Ovary (tissue), 3 donors: ENCODE measurements at regions not wholly inside any gene's neighbourhood (a gene's known extent, or its start where the extent isn't known, plus 50 kb on each side); places are given as distances from the start of the nearest gene placed in this dataset.

Source experiments
- EP300 ChIP-seq: sonication (generic); formaldehyde crosslinking; IDR thresholded peaks from one replicate; pipeline ENCODE4 v1.6.1; 2017; ENCODE audit warnings: antibody characterized with exemption
- POLR2A ChIP-seq: fragments of 450-650 bp; IDR thresholded peaks from one replicate; pipeline ENCODE4 v1.6.1; 2017; ENCODE audit warnings: antibody characterized with exemption, mild to moderate bottlenecking, moderate library complexity
- TF ChIP-seq, protein P1 (sequence below), 3 donors: fragments of 450-650 bp in 2 of 3; fragments of 200-600 bp in 1 of 3; IDR thresholded peaks; one replicate each; pipeline versions ENCODE4 v1.5.1 to v1.8.0; 2016 to 2022; ENCODE audit warnings: antibody characterized with exemption in 3 of 3, mild to moderate bottlenecking in 1 of 3
- donor health status: DM: no; HTN: no; CAD: no.

DNA sequence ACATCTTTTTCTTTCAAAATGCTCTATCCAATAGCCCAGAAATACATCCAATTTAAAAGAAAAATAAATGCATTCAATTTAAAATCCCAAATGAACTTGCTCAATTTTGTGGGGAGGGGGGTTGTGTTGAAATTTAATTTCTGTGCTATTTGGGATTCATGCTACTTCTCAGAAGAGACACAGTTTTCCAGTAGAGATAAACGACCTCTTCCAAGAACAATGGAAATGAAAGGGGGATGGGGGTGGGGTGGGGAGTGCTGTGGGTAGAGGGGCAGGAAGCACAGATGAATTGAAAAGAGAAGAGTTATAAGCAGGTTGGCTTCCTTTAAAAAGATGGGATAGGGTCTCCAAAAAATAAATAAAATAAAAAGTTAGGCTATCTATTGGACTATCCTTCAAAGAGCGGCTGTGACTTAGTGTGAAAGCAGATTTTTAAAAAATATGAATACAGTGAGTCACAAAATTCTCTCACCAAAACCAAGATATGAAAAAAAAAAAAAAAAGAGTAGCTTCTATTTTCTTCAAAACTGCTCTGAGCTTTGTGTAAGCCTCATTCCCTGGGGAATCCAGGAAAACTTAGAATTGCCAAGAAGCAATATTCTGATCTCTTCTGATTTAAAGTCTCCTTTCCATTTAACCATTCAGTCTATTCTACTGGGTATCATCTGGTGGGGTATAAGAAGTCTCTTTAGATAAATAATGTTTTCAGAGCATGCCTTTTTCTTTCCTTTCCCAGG is 324.3 kb downstream of the PTTG2 start:
- TF ChIP-seq, protein P1, sequence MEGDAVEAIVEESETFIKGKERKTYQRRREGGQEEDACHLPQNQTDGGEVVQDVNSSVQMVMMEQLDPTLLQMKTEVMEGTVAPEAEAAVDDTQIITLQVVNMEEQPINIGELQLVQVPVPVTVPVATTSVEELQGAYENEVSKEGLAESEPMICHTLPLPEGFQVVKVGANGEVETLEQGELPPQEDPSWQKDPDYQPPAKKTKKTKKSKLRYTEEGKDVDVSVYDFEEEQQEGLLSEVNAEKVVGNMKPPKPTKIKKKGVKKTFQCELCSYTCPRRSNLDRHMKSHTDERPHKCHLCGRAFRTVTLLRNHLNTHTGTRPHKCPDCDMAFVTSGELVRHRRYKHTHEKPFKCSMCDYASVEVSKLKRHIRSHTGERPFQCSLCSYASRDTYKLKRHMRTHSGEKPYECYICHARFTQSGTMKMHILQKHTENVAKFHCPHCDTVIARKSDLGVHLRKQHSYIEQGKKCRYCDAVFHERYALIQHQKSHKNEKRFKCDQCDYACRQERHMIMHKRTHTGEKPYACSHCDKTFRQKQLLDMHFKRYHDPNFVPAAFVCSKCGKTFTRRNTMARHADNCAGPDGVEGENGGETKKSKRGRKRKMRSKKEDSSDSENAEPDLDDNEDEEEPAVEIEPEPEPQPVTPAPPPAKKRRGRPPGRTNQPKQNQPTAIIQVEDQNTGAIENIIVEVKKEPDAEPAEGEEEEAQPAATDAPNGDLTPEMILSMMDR (IDR thresholded peaks at IDR 0.05): no peak
- no peak for TF ChIP-seq EP300
- no peak for TF ChIP-seq POLR2A
